MM.1S (cell line): ENCODE measurements at regions not wholly inside any gene's neighbourhood (a gene's known extent, or its start where the extent isn't known, plus 50 kb on each side); places are given as distances from the start of the nearest gene placed in this dataset.

Experiments
- DNase-seq: peaks from one replicate; pipeline ENCODE4 v3.0.0-alpha.2; 2015
- H2AFZ ChIP-seq: fragments of 300-600 bp; sonication (generic); 2 replicates; pipeline ENCODE4 v1.6.0; 2016; ENCODE audit warnings: antibody characterized with exemption, low read length
- H3F3A ChIP-seq: fragments of 300-600 bp; sonication (generic); 2 replicates; pipeline ENCODE4 v1.6.1; 2016; ENCODE audit warnings: mild to moderate bottlenecking, antibody characterized with exemption, low read length, moderate library complexity, mixed read lengths; ENCODE audit not compliant: insufficient read depth
- H3K27ac ChIP-seq: fragments of 300-600 bp; sonication (generic); 2 replicates; pipeline ENCODE4 v1.5.1; 2016; ENCODE audit warnings: mild to moderate bottlenecking, low read length
- H3K27me3 ChIP-seq: fragments of 300-600 bp; sonication (generic); replicated peaks from 2 replicates; pipeline ENCODE4 v1.6.0; 2016; ENCODE audit warnings: low read length; ENCODE audit not compliant: insufficient read depth
- H3K36me3 ChIP-seq: fragments of 300-600 bp; sonication (generic); replicated peaks from 2 replicates; pipeline ENCODE4 v1.6.1; 2016; ENCODE audit warnings: mild to moderate bottlenecking, low read length, mixed read lengths; ENCODE audit not compliant: insufficient read depth
- H3K4me1 ChIP-seq: fragments of 300-600 bp; sonication (generic); 2 replicates; pipeline ENCODE4 v1.6.1; 2016; ENCODE audit warnings: low read length, mixed read lengths
- H3K4me2 ChIP-seq: fragments of 300-600 bp; sonication (generic); 2 replicates; pipeline ENCODE4 v1.6.0; 2016; ENCODE audit warnings: low read depth, low read length
- H3K4me3 ChIP-seq: fragments of 300-600 bp; sonication (generic); 2 replicates; pipeline ENCODE4 v1.5.1; 2016; ENCODE audit warnings: low read length, mixed read lengths
- H3K79me2 ChIP-seq: fragments of 300-600 bp; sonication (generic); 2 replicates; pipeline ENCODE4 v1.6.1; 2016; ENCODE audit warnings: mixed run types, low read length, mixed read lengths
- H3K9ac ChIP-seq: fragments of 300-600 bp; sonication (generic); 2 replicates; pipeline ENCODE4 v1.6.1; 2016; ENCODE audit warnings: low read length, mixed read lengths
- H3K9me2 ChIP-seq: fragments of 300-600 bp; sonication (generic); replicated peaks from 2 replicates; pipeline ENCODE4 v1.6.1; 2016; ENCODE audit warnings: mild to moderate bottlenecking, low read length, mixed read lengths; ENCODE audit not compliant: insufficient read depth
- H3K9me3 ChIP-seq: fragments of 300-600 bp; sonication (generic); replicated peaks from 2 replicates; pipeline ENCODE4 v1.6.1; 2016; ENCODE audit warnings: mild to moderate bottlenecking, low read length, mixed read lengths; ENCODE audit not compliant: insufficient read depth
- H4K20me1 ChIP-seq: fragments of 300-600 bp; sonication (generic); 2 replicates; pipeline ENCODE4 v1.6.1; 2016; ENCODE audit warnings: mild to moderate bottlenecking, low read length, moderate library complexity, mixed read lengths; ENCODE audit not compliant: insufficient read depth
- EZH2 ChIP-seq: fragments of 300-600 bp; sonication (generic); optimal IDR thresholded peaks from 2 replicates; pipeline ENCODE3; 2017; ENCODE audit warnings: low read depth, mild to moderate bottlenecking, antibody characterized with exemption, low read length, mixed read lengths
- EZH2phosphoT487 ChIP-seq: fragments of 300-600 bp; sonication (generic); IDR thresholded peaks from 2 replicates; pipeline ENCODE4 v1.6.1; 2018; ENCODE audit warnings: antibody characterized with exemption, low read length
- TF ChIP-seq, protein P1 (sequence below): fragments of 300-600 bp; sonication (generic); IDR thresholded peaks from 2 replicates; pipeline ENCODE4 v1.5.1; 2016; ENCODE audit warnings: antibody characterized with exemption, low read length, mixed read lengths

DNA sequence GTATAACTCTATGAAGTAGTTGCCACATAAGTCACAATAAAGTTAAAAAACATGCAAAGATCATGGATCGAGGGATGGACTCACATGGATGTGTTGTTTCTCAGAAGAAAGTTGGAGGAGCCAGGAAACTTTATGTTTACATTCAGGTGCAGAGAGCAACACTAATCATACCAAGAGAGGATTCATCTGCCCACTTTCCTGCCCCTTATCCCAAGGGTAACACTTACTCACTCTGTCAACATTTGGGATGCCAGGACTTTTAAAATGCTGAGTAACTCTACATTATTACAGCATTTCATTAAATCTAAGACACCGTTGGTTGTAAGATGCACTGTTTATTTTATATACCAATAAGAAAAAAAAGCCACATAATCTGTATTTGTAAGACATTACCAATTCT is 170.4 kb downstream of the KCNE4 start:
- no peaks in the 10 kb centered on the region for H3K9me2 ChIP-seq
- no peaks in the 10 kb centered on the region for H3K9me3 ChIP-seq
- H2AFZ ChIP-seq: no peak overlapping the region
- no peak overlapping the region for H3K27ac ChIP-seq
- H3K9ac ChIP-seq: no peak overlapping the region
- no peaks in the 10 kb centered on the region for H4K20me1 ChIP-seq
- no peaks in the 10 kb centered on the region for H3K27me3 ChIP-seq
- no peak overlapping the region for H3K4me3 ChIP-seq
- no peaks in the 10 kb centered on the region for H3K79me2 ChIP-seq
- H3K4me2 ChIP-seq: no peak overlapping the region
- H3K4me1 ChIP-seq: no peaks in the 10 kb centered on the region
- no peak for DNase-seq
- TF ChIP-seq EZH2 (no peak), EZH2phosphoT487 (no peak)
- TF ChIP-seq, protein P1, sequence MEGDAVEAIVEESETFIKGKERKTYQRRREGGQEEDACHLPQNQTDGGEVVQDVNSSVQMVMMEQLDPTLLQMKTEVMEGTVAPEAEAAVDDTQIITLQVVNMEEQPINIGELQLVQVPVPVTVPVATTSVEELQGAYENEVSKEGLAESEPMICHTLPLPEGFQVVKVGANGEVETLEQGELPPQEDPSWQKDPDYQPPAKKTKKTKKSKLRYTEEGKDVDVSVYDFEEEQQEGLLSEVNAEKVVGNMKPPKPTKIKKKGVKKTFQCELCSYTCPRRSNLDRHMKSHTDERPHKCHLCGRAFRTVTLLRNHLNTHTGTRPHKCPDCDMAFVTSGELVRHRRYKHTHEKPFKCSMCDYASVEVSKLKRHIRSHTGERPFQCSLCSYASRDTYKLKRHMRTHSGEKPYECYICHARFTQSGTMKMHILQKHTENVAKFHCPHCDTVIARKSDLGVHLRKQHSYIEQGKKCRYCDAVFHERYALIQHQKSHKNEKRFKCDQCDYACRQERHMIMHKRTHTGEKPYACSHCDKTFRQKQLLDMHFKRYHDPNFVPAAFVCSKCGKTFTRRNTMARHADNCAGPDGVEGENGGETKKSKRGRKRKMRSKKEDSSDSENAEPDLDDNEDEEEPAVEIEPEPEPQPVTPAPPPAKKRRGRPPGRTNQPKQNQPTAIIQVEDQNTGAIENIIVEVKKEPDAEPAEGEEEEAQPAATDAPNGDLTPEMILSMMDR: no peak
- no peaks in the 10 kb centered on the region for H3F3A ChIP-seq
- no peaks in the 10 kb centered on the region for H3K36me3 ChIP-seq

- no peaks in the 10 kb centered on the region for H3K27me3 ChIP-seq
- TF ChIP-seq EZH2phosphoT487 (no peak), EZH2 (no peak)
- TF ChIP-seq, protein P1: no peak
- H3K4me1 ChIP-seq: no peaks in the 10 kb centered on the region
- H3K9me2 ChIP-seq: no peaks in the 10 kb centered on the region
- no peak overlapping the region for H3K4me3 ChIP-seq
- DNase-seq: no peak
- no peak overlapping the region for H3K9ac ChIP-seq
- no peaks in the 10 kb centered on the region for H3F3A ChIP-seq
- H3K9me3 ChIP-seq: no peaks in the 10 kb centered on the region
- no peaks in the 10 kb centered on the region for H4K20me1 ChIP-seq
- no peak overlapping the region for H2AFZ ChIP-seq
- H3K27ac ChIP-seq: no peak overlapping the region
- H3K36me3 ChIP-seq: no peaks in the 10 kb centered on the region
- no peaks in the 10 kb centered on the region for H3K79me2 ChIP-seq
- H3K4me2 ChIP-seq: no peak overlapping the region
These were observed 171.2 kb downstream of the KCNE4 start for GRCh38 chr2:223223156-223223555.

DNA sequence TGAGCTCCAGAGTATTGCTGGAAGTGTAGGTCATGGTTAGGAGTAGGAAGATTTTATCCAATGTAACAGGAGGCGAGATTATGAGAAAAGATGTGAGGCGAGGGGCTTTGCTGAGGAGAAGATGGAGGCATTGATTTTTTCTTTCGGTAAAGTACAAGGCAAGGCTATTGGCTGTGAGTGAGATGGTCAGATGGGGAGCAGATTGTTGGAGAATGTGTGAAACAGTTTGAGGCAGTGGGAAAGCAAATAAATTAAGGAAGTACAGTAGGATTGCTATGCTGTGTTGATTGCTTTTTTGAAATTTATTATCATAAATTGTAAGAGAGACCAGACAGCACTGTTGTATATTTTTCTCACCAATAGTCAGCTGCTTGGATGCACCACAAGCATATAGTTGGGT is 173.3 kb downstream of the KCNE4 start:
- TF ChIP-seq EZH2: no peak
- TF ChIP-seq EZH2phosphoT487: no peak
- Histone ChIP-seq H3K27me3 (no peaks in the 10 kb centered on the region), H3K27ac (no peak overlapping the region), H3K4me1 (no peaks in the 10 kb centered on the region), H3K9me2 (no peaks in the 10 kb centered on the region), H3K9ac (no peak overlapping the region), H3K36me3 (no peaks in the 10 kb centered on the region), H3K9me3 (no peaks in the 10 kb centered on the region), H4K20me1 (no peaks in the 10 kb centered on the region), H3K4me3 (no peak overlapping the region), H2AFZ (no peak overlapping the region), H3F3A (no peaks in the 10 kb centered on the region), H3K79me2 (no peaks in the 10 kb centered on the region), H3K4me2 (no peak overlapping the region)
- DNase-seq: no peak

DNA sequence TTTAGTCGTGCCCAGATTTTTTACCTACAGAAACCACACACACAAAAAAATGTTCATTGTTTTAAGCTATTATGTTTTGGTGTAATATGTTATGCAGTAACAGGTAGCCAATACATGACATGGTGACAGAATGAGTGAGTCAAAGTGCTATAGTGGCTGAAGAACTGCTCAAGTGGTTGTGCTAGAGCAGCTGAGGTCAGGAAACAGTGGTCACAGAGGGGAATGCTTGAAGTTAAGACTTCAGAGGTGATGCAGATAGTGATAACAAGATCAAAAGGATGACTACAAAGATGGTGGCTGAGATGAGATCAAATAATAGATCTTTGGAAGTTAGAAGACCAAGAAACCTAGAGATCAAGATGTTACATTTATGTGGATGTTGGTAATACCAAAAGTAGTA is 174.3 kb downstream of the KCNE4 start:
- no peaks in the 10 kb centered on the region for H3K4me1 ChIP-seq
- H3K79me2 ChIP-seq: no peaks in the 10 kb centered on the region
- no peak overlapping the region for H3K4me3 ChIP-seq
- no peaks in the 10 kb centered on the region for H3F3A ChIP-seq
- H3K27ac ChIP-seq: no peak overlapping the region
- H4K20me1 ChIP-seq: no peaks in the 10 kb centered on the region
- H3K9ac ChIP-seq: no peak overlapping the region
- H3K36me3 ChIP-seq: no peaks in the 10 kb centered on the region
- no peak overlapping the region for H2AFZ ChIP-seq
- H3K4me2 ChIP-seq: no peak overlapping the region
- H3K27me3 ChIP-seq: no peaks in the 10 kb centered on the region
- TF ChIP-seq EZH2phosphoT487 (no peak), EZH2 (no peak)
- TF ChIP-seq, protein P1: no peak
- no peak for DNase-seq
- H3K9me3 ChIP-seq: no peaks in the 10 kb centered on the region
- H3K9me2 ChIP-seq: no peaks in the 10 kb centered on the region
